ENCODE measurements at regions not wholly inside any gene's neighbourhood (a gene's known extent, or its start where the extent isn't known, plus 50 kb on each side); places are given as distances from the start of the nearest gene placed in this dataset.

GRCh38 chr10:59967079-59967478, 60.7 kb upstream of the CCDC6 start:
- Histone ChIP-seq H2AFZ (ENCODE audit: low read depth, low read length) (no peak overlapping the region), H3K27ac (ENCODE audit: low read length) (no peak overlapping the region)

GRCh38 chr10:59965899-59966650, 59.7 kb upstream of the CCDC6 start:
- Histone ChIP-seq H3K27ac (ENCODE audit: low read length) (no peak overlapping the region), H3K79me2 (ENCODE audit: low read length) (no peaks in the 10 kb centered on the region), H3K27me3 (ENCODE audit: low read depth, low read length) (no peaks in the 10 kb centered on the region), H3K4me3 (ENCODE audit: low read length) (no peak overlapping the region), H4K20me1 (ENCODE audit: insufficient read depth, low read length) (no peaks in the 10 kb centered on the region), H3K36me3 (replicated peaks; ENCODE audit: low read depth, low read length) (no peaks in the 10 kb centered on the region), H3K9ac (ENCODE audit: low read length) (no peak overlapping the region), H2AFZ (ENCODE audit: low read depth, low read length) (no peak overlapping the region), H3K9me3 (ENCODE audit: insufficient read depth, low read length) (no peaks in the 10 kb centered on the region), H3K4me1 (ENCODE audit: low read length) (peaks cover 15% of the 10 kb centered on the region), H3K4me2 (ENCODE audit: low read length) (no peak overlapping the region)
- TF ChIP-seq EZH2phosphoT487 (IDR thresholded peaks at IDR 0.05; ENCODE audit: low read depth) (no peak), CTCF (IDR thresholded peaks at IDR 0.05; ENCODE audit: low read depth, low read length) (no peak)

More at GRCh38 chr10:59967079-59967478, 60.7 kb upstream of the CCDC6 start:
- Histone ChIP-seq H3K9me3 (ENCODE audit: insufficient read depth, low read length) (no peaks in the 10 kb centered on the region), H3K27me3 (ENCODE audit: low read depth, low read length) (no peaks in the 10 kb centered on the region), H3K9ac (ENCODE audit: low read length) (no peak overlapping the region), H3K4me2 (ENCODE audit: low read length) (no peak overlapping the region), H3K36me3 (replicated peaks; ENCODE audit: low read depth, low read length) (no peaks in the 10 kb centered on the region), H3K4me3 (ENCODE audit: low read length) (no peak overlapping the region), H4K20me1 (ENCODE audit: insufficient read depth, low read length) (no peaks in the 10 kb centered on the region), H3K4me1 (ENCODE audit: low read length) (peaks cover 21% of the 10 kb centered on the region), H3K79me2 (ENCODE audit: low read length) (no peaks in the 10 kb centered on the region)
- TF ChIP-seq CTCF (IDR thresholded peaks at IDR 0.05; ENCODE audit: low read depth, low read length), result no peak
- TF ChIP-seq EZH2phosphoT487 (IDR thresholded peaks at IDR 0.05; ENCODE audit: low read depth), result no peak

GRCh38 chr10:59962756-59963155, 56.4 kb upstream of the CCDC6 start:
- Histone ChIP-seq H3K4me1 (ENCODE audit: low read length) (0 out of 2 replicates have a peak, but pooled peaks cover 4% of the 10 kb centered on the region), H2AFZ (ENCODE audit: low read depth, low read length) (no peak overlapping the region), H3K9ac (ENCODE audit: low read length) (no peak overlapping the region), H3K9me3 (ENCODE audit: insufficient read depth, low read length) (no peaks in the 10 kb centered on the region), H3K4me2 (ENCODE audit: low read length) (no peak overlapping the region), H4K20me1 (ENCODE audit: insufficient read depth, low read length) (no peaks in the 10 kb centered on the region), H3K79me2 (ENCODE audit: low read length) (no peaks in the 10 kb centered on the region), H3K27me3 (ENCODE audit: low read depth, low read length) (no peaks in the 10 kb centered on the region), H3K27ac (ENCODE audit: low read length) (no peak overlapping the region), H3K36me3 (replicated peaks; ENCODE audit: low read depth, low read length) (no peaks in the 10 kb centered on the region), H3K4me3 (ENCODE audit: low read length) (no peak overlapping the region)
- TF ChIP-seq CTCF (IDR thresholded peaks at IDR 0.05; ENCODE audit: low read depth, low read length) (no peak), EZH2phosphoT487 (IDR thresholded peaks at IDR 0.05; ENCODE audit: low read depth) (no peak)

- no peak for TF ChIP-seq CTCF (IDR thresholded peaks at IDR 0.05; ENCODE audit: low read depth, low read length)
- TF ChIP-seq EZH2phosphoT487 (IDR thresholded peaks at IDR 0.05; ENCODE audit: low read depth), result no peak
- Histone ChIP-seq H3K79me2 (ENCODE audit: low read length) (no peaks in the 10 kb centered on the region), H3K9ac (ENCODE audit: low read length) (no peak overlapping the region), H3K4me1 (ENCODE audit: low read length) (0 out of 2 replicates have a peak, but pooled peaks cover 4% of the 10 kb centered on the region), H3K4me2 (ENCODE audit: low read length) (no peak overlapping the region), H4K20me1 (ENCODE audit: insufficient read depth, low read length) (no peaks in the 10 kb centered on the region), H2AFZ (ENCODE audit: low read depth, low read length) (no peak overlapping the region), H3K9me3 (ENCODE audit: insufficient read depth, low read length) (no peaks in the 10 kb centered on the region), H3K4me3 (ENCODE audit: low read length) (no peak overlapping the region), H3K27ac (ENCODE audit: low read length) (no peak overlapping the region), H3K27me3 (ENCODE audit: low read depth, low read length) (no peaks in the 10 kb centered on the region), H3K36me3 (replicated peaks; ENCODE audit: low read depth, low read length) (no peaks in the 10 kb centered on the region)
Observed at GRCh38 chr10:59960751-59961150, 54.4 kb upstream of the CCDC6 start.
